ENCODE measurements at regions not wholly inside any gene's neighbourhood (a gene's known extent, or its start where the extent isn't known, plus 50 kb on each side); places are given as distances from the start of the nearest gene placed in this dataset.

DNA sequence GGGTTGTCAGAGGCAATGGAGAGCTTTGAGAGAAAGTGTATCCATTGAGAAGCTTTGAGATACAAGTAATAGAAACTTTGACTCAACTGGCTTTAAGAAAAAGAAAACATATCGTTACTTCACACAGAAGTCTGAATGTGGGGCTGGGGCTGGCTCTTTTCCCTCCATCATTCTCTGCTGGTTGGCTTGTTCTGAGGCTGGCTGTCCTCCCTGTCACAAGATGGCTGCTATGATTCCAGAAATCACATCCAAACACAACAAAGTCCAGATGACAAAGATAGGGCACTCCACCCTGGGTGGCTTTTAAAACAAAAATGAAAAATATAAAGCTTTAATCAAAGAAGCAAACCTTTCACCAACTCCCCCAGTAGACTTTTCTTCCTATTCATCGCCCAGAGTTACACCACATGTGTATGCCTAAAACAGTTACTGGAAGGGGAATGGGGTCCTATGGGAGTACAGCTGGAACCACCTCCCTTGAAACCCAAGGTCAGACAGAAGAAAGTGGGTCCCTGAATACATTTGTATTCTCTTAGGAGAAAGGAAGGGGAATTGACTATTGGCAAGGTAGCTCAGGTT is 284.3 kb downstream of the GAS1 start:
- TF ChIP-seq ZNF70 (CRISPR knock-in tag; IDR thresholded peaks at IDR 0.05), result no peak
- TF ChIP-seq, protein P1, sequence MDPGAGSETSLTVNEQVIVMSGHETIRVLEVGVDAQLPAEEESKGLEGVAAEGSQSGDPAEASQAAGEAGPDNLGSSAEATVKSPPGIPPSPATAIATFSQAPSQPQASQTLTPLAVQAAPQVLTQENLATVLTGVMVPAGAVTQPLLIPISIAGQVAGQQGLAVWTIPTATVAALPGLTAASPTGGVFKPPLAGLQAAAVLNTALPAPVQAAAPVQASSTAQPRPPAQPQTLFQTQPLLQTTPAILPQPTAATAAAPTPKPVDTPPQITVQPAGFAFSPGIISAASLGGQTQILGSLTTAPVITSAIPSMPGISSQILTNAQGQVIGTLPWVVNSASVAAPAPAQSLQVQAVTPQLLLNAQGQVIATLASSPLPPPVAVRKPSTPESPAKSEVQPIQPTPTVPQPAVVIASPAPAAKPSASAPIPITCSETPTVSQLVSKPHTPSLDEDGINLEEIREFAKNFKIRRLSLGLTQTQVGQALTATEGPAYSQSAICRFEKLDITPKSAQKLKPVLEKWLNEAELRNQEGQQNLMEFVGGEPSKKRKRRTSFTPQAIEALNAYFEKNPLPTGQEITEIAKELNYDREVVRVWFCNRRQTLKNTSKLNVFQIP (CRISPR knock-in tag; IDR thresholded peaks at IDR 0.05; ENCODE audit: borderline replicate concordance, low read depth), result no peak
- TF ChIP-seq ARNTL (CRISPR knock-in tag; IDR thresholded peaks at IDR 0.05; ENCODE audit: borderline replicate concordance, low read depth), result no peak
- TF ChIP-seq CSDC2 (CRISPR knock-in tag; IDR thresholded peaks at IDR 0.05), result no peak
- no peak for TF ChIP-seq CSRNP3 (CRISPR knock-in tag; IDR thresholded peaks at IDR 0.05)
- no peak for TF ChIP-seq ZNF8 (CRISPR knock-in tag; IDR thresholded peaks at IDR 0.05)
- TF ChIP-seq SNAI2 (CRISPR knock-in tag; IDR thresholded peaks at IDR 0.05), result no peak
- no peak for TF ChIP-seq ZC3H10 (CRISPR knock-in tag; IDR thresholded peaks at IDR 0.05)
- TF ChIP-seq BACH2 (CRISPR knock-in tag; IDR thresholded peaks at IDR 0.05; ENCODE audit: borderline replicate concordance), result no peak
- no peak for TF ChIP-seq ZNF565 (CRISPR knock-in tag; conservative IDR thresholded peaks at IDR 0.05; ENCODE audit: low read depth)
- TF ChIP-seq GLIS3 (CRISPR knock-in tag; IDR thresholded peaks at IDR 0.05), result no peak
- TF ChIP-seq CREB5 (CRISPR knock-in tag; IDR thresholded peaks at IDR 0.05; ENCODE audit: low read depth), result no peak
- no peak for TF ChIP-seq TCF4 (CRISPR knock-in tag; IDR thresholded peaks at IDR 0.05; ENCODE audit: borderline replicate concordance)
- no peak for TF ChIP-seq TSHZ2 (CRISPR knock-in tag; IDR thresholded peaks at IDR 0.05)
- no peak for TF ChIP-seq PPARA (CRISPR knock-in tag; IDR thresholded peaks at IDR 0.05; ENCODE audit: borderline replicate concordance)
- TF ChIP-seq ZFP3 (CRISPR knock-in tag; IDR thresholded peaks at IDR 0.05), result no peak
- no peak for TF ChIP-seq ESRRG (CRISPR knock-in tag; IDR thresholded peaks at IDR 0.05)
- ATAC-seq, result no peak

DNA sequence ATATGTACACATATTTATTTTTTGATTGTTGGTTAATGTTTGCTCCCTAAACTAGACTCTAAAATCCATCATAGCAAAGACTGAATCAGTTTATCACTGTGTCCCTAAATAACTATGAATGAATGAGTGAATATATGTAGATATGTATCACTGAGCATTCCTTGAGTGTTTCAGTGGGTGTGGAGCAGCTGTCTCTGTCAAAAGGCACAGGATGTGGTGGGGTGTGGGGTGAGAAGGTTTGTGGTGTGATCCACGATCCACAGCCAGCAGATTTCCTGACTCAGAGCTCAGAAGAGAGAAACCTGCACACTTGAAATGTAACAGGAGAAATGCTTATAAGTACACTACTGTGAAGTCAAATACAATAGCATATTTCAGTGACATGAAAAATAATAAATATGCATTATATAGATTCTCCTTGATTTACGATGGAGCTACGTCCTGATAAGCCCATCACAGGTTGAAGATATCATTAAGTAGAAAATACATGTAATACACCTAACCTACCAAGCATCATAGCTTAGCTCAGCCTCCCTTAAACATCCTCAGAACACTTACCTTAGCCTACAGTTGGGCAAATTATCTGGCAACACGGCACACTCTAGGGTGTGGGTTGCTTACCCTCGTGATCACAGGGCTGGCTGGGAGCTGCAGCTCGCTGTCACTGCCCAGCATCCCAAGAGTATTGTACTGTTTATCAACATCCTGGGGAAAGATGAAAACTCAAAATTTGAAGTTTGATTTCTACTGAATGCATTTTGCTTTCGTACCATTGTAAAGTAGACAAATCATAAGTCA is 287.0 kb downstream of the GAS1 start:
- peak; percentile 86 for ATAC-seq
- no peak for TF ChIP-seq ARNTL (CRISPR knock-in tag; IDR thresholded peaks at IDR 0.05; ENCODE audit: borderline replicate concordance, low read depth)
- TF ChIP-seq TSHZ2 (CRISPR knock-in tag; IDR thresholded peaks at IDR 0.05), result no peak
- TF ChIP-seq ZC3H10 (CRISPR knock-in tag; IDR thresholded peaks at IDR 0.05), result no peak
- no peak for TF ChIP-seq ZFP30 (CRISPR knock-in tag; IDR thresholded peaks at IDR 0.05)
- TF ChIP-seq GLIS3 (CRISPR knock-in tag; IDR thresholded peaks at IDR 0.05), result no peak
- no peak for TF ChIP-seq ZFP3 (CRISPR knock-in tag; IDR thresholded peaks at IDR 0.05)
- no peak for TF ChIP-seq TCF4 (CRISPR knock-in tag; IDR thresholded peaks at IDR 0.05; ENCODE audit: borderline replicate concordance)
- TF ChIP-seq TOX (CRISPR knock-in tag; IDR thresholded peaks at IDR 0.05; ENCODE audit: borderline replicate concordance), result no peak
- no peak for TF ChIP-seq CSRNP3 (CRISPR knock-in tag; IDR thresholded peaks at IDR 0.05)
- TF ChIP-seq, protein P1 (CRISPR knock-in tag; IDR thresholded peaks at IDR 0.05; ENCODE audit: borderline replicate concordance, low read depth), result no peak
- TF ChIP-seq, protein P2, sequence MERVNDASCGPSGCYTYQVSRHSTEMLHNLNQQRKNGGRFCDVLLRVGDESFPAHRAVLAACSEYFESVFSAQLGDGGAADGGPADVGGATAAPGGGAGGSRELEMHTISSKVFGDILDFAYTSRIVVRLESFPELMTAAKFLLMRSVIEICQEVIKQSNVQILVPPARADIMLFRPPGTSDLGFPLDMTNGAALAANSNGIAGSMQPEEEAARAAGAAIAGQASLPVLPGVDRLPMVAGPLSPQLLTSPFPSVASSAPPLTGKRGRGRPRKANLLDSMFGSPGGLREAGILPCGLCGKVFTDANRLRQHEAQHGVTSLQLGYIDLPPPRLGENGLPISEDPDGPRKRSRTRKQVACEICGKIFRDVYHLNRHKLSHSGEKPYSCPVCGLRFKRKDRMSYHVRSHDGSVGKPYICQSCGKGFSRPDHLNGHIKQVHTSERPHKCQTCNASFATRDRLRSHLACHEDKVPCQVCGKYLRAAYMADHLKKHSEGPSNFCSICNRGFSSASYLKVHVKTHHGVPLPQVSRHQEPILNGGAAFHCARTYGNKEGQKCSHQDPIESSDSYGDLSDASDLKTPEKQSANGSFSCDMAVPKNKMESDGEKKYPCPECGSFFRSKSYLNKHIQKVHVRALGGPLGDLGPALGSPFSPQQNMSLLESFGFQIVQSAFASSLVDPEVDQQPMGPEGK (CRISPR knock-in tag; IDR thresholded peaks at IDR 0.05; ENCODE audit: borderline replicate concordance), result no peak
- TF ChIP-seq BACH2 (CRISPR knock-in tag; IDR thresholded peaks at IDR 0.05; ENCODE audit: borderline replicate concordance), result no peak
